GM18505 (cell line): ENCODE measurements at regions not wholly inside any gene's neighbourhood (a gene's known extent, or its start where the extent isn't known, plus 50 kb on each side); places are given as distances from the start of the nearest gene placed in this dataset.

Source experiments
- ATAC-seq: cut with Tn5 transposase; IDR thresholded peaks from one replicate; pipeline ENCODE4 v1.9.1; 2021; ENCODE audit not compliant: unreplicated experiment
- POLR2A ChIP-seq: IDR thresholded peaks from 4 replicates; pipeline ENCODE4 v1.6.1; 2011; ENCODE audit warnings: borderline replicate concordance; ENCODE audit not compliant: insufficient read depth, insufficient read length; ENCODE audit errors: extremely low read depth

DNA sequence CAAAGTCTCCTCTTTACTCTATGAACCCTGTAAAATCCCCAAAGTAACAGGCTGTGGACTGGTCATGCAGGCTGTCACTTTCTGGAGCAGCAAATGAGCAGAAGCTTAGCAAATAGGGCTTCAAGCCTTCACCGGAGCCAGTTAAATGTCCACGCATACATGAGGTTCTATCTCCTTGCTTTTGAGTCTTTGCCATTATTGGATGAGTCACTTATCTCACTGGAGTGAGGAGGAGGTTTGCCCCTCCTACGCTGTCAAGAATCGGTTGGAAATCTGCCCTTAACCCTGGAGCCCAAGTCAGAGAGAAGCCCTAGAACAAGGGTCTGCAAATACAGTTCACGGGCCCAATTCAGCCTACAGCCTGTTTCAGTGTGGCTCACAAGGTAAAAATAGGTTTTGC lies 126.1 kb upstream of the CTNNB1 start:
- ATAC-seq = no peak
- TF ChIP-seq POLR2A = no peak

GRCh38 chr3:41075975-41076374 lies 123.3 kb upstream of the CTNNB1 start:
- no peak for ATAC-seq
- TF ChIP-seq POLR2A = no peak

- ATAC-seq = no peak
- TF ChIP-seq POLR2A = no peak
Measured at GRCh38 chr3:41076399-41076798, 122.9 kb upstream of the CTNNB1 start.

DNA sequence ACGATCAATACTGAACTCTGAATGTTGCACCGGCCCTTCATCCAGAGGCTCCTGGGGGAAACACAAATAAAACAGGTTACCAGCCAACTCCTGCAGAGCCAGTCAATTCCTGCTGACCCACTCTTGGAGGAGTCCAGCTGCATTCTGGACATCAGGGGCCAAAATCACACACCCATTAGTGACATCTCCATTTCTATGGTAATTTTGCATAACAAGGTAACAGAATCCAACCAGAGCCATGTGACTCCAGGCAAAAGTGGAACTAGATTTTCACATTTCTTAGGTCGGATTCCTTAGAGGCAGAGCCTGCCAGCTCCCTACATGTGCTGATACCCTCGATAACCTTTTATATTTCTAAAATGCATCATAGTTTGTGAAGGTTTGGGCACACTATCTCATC lies 119.2 kb upstream of the CTNNB1 start:
- TF ChIP-seq POLR2A = no peak
- ATAC-seq = no peak

DNA sequence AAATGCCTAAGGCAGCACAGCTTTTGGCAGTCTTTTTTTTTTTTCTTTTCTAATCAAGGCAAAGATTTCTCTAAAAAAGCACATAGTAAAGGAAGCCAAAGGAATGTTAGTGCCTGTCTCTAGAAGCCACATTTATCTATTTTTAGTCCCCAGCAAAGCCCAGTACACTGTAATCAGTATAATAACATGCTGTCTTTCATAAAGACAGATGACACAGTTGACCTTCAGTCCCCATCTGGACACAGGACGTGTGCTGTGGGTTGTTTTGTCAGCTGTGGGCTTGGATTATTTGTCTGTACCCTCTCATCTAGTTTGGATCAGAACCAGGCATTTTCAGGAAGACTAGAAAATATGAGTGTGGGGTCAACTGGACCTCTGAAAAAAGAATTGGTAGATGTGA lies 110.4 kb upstream of the CTNNB1 start:
- no peak for ATAC-seq
- no peak for TF ChIP-seq POLR2A

DNA sequence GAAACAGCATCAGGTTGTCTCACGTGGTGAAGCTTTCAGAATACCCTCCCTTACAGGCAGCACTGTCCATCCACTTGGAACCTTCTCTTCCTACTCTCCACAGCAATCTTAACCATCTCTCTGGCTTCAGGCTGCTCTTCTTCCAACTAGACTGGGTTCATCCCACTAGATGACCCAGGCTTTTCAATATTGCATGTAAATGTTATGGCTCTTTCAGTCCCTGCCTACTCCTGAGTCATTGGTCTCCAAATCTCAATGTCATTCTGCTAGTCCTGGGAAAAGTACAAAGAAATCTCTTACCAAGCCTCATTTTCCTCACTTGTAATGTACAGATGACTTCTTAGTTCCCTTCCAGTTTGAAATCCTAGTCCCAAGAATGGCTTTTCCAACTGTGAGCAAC lies 109.7 kb upstream of the CTNNB1 start:
- no peak for ATAC-seq
- no peak for TF ChIP-seq POLR2A

DNA sequence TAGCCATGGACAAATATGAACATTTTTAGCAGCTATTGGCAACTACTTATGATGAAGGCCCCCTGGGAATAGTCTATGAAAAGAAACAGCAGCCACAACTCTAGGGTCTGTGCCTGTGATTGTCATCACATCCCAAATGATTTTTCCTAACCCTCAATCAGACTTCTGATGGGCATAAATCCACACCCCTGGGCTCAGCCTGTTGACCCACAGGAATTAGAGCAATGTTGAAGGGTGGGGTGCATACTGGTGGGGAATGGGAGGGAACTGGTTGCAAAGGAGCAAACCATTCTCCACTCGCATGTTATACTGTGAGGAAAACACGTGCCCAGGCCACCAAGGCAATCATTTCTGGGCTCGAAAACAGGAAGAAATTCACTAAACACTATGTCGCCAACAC lies 106.5 kb upstream of the CTNNB1 start:
- ATAC-seq = no peak
- TF ChIP-seq POLR2A = no peak

- ATAC-seq = no peak
Measured at GRCh38 chr3:41093476-41093875, 105.8 kb upstream of the CTNNB1 start.

GRCh38 chr3:41094351-41094750 lies 105.0 kb upstream of the CTNNB1 start:
- ATAC-seq = no peak
- no peak for TF ChIP-seq POLR2A

More at GRCh38 chr3:41093476-41093875, 105.8 kb upstream of the CTNNB1 start:
- TF ChIP-seq POLR2A = no peak

- ATAC-seq = no peak
- TF ChIP-seq POLR2A = no peak
Measured at GRCh38 chr3:41095702-41096101, 103.6 kb upstream of the CTNNB1 start.

GRCh38 chr3:41097896-41098496 lies 101.3 kb upstream of the CTNNB1 start:
- no peak for ATAC-seq
- TF ChIP-seq POLR2A = no peak

- no peak for TF ChIP-seq POLR2A
- no peak for ATAC-seq
Measured at GRCh38 chr3:41101231-41101630, 98.1 kb upstream of the CTNNB1 start.

- no peak for ATAC-seq
Measured at GRCh38 chr3:41102053-41102556, 97.2 kb upstream of the CTNNB1 start.

DNA sequence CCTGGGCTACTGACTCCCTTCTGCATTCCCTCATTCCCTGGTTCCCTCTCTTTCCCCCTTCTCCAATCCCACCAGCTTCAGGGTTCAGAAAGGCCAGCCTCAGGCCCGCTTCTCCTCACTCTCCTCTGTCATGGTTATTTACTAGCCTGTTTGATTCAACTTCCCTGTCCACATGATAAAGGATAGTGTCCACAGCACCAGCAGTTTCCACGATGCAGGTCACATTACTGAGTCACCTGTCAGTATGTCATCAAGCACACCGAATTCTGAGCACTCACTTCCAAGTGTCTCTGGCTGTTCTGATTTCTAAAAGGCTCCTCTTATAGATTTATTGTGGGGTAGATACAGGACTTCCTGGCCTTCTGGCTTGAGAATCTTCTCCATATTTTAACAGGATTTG lies 96.6 kb upstream of the CTNNB1 start:
- TF ChIP-seq POLR2A = no peak
- no peak for ATAC-seq

More at GRCh38 chr3:41102053-41102556, 97.2 kb upstream of the CTNNB1 start:
- TF ChIP-seq POLR2A = no peak

DNA sequence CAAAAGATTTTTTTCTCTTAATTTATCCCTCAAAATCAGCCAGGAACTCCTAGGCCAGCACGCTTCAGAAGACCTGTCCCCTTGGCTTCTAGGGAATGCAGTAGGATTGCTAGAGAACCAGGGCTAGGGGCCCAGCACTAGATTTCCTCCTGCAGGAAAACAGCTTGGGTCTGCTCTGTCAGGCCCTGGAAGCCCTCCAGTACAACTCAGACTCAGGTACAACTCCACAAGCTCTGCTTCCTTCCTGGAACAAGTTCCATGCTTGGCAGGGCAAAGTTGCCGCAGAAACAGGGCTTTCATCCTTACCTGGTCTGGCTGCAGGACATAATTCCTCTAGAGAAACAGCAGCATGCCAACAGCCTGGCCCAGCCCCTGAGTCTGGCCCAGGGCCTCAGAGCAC lies 96.1 kb upstream of the CTNNB1 start:
- no peak for ATAC-seq
- TF ChIP-seq POLR2A = no peak
